ENCODE measurements at regions not wholly inside any gene's neighbourhood (a gene's known extent, or its start where the extent isn't known, plus 50 kb on each side); places are given as distances from the start of the nearest gene placed in this dataset.
"Not testable (repeated sequence)": the region's sequence is repeated elsewhere in the genome, so short reads cannot be mapped to it uniquely, and the experiment has no call there.

GRCh38 chr13:42373048-42373812 lies 101.3 kb downstream of the AKAP11 start:
- no peak for DNase-seq

DNA sequence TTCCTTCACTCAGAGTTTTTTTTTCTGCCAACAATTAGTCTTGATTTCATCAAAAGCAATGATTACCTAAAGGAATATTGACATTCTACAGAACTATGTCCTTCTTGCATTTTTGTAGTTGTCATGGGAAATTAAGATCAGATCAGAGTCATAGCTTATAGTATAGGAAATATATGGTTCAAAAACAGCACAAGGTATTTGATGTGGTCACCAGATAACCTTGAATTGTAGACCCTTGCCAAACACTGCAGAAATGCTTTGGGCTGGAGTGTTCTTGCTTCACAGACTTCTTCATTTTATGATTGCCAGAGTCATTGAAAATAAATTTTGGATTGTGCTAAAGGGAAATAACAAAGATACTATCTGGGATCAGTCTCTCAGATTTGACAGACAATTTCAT lies 103.7 kb downstream of the AKAP11 start:
- DNase-seq: no peak

DNA sequence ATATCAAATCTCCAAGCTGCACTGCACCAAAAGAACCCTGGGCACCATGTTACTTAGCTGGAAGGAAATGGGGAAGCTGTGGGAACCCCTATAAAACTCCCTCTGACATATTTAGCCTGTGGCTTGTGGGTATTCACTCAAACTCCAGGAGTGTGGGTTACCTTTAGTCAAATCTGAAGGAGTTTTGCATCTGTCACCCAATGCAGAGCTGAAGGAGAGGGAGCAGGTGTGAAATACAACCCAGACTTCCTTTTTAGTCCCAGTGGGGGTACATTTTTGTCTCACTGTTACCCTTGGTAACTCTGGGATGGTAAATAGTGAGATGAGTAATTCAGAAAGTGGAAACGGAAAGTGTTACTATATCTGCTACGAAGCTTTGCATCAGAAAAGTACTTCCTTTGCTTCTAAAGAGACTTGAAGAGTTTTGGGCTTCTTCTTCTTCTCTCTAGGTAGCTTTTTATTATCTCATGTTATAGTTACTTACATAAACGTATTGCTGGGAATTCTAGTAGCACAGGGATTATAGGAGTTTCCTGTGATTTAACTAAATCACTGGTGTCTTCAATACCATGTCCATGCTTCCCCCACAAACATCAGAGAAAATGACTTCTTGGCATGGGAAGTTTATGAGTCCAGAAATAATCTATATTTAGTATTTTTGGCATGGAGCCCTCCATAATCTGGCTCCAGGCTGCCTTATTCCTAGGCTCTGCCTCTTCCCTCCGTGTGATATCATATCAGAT lies 105.9 kb downstream of the AKAP11 start:
- no peak for DNase-seq

DNA sequence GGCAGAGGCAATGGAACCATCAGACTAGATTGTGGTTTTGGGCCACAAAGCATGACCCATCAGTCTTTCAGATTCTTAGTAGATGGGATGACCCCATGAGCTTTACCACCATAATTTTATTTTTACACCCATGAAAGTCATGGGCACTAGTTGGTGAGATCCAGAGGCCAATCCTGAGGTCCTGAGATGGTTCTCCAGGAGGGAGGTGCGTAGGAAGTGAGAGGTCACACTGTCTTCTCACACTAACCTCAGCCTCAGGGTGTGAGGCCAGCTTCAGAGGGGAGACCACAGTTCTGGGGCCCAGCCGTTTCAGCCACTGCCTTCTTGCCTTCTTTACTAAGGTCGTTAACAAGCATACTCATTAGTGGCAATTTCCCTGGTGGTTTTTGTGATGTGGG lies 106.4 kb downstream of the AKAP11 start:
- no peak for DNase-seq

- no peak for DNase-seq
Measured at GRCh38 chr13:42379241-42379640, 107.3 kb downstream of the AKAP11 start.

GRCh38 chr13:42380420-42381164 lies 108.6 kb downstream of the AKAP11 start:
- no peak for DNase-seq

- no peak for DNase-seq
Measured at GRCh38 chr13:42381165-42381425, 109.1 kb downstream of the AKAP11 start.

- DNase-seq: not testable (repeated sequence)
Measured at GRCh38 chr13:42381426-42381825, 109.5 kb downstream of the AKAP11 start.

DNA sequence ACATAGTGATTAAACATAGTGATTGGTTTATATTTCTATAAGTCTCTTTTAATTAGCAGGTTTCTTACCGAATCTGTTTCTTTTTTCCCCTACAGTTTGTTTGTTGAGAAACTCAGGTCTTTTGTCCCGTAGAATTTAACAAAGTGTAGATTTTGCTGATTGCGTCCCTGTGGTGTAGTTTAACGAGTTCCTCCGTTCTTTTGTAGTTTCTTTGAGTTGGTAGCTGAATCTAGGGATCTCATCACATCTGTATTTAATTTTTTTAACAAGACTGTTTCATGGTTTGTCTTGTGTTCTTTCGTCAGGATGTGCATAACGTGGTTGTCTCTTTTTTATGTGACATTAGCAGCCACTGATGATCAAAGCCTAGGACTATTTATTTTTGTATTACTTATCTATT lies 111.1 kb downstream of the AKAP11 start:
- DNase-seq: no peak

- no peak for DNase-seq
Measured at GRCh38 chr13:42384265-42384664, 112.3 kb downstream of the AKAP11 start.

DNA sequence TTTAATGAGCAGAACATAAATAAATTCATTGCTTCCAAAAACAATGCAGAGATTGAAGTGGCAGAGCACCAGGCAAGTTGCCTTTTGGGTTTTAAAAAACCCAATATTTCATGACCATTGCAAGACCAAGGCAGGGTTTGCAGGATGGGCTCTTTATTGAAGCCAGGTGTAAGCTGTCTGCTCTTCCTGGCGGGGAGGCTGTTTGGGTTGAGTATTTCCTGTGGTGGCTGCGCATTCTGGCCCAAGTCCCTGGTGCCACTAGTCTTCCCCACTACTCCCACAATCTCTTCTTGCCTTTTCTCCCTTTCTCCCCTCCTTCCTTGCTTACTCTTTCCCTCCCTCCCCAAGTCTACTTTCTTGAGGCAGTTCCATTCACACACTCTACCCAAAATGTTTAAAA lies 116.4 kb downstream of the AKAP11 start:
- no peak for DNase-seq

DNA sequence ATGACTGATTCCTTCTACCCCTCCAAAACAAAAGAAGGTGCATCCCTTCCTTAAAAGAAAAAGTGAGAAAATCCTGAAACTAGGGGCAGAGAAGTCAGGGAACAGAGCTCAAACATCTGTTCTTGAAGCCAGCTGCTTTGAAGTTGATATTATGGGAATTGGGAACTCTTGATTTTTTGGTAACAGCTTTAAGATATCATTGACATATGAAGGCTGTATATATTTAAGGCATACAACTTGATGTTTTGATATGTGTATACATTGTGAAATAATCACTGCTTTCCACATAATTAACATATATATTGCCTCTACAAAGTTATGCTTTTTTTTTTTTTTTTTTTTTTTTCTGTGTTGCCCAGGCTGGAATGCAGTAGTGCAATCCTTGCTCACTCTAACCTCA lies 117.1 kb downstream of the AKAP11 start:
- DNase-seq: no peak

GRCh38 chr13:42392180-42392579 lies 120.2 kb downstream of the AKAP11 start:
- DNase-seq: no peak

- no peak for DNase-seq
Measured at GRCh38 chr13:42392716-42393572, 121.0 kb downstream of the AKAP11 start.

GRCh38 chr13:42393573-42394360 lies 121.8 kb downstream of the AKAP11 start:
- DNase-seq: no peak

DNA sequence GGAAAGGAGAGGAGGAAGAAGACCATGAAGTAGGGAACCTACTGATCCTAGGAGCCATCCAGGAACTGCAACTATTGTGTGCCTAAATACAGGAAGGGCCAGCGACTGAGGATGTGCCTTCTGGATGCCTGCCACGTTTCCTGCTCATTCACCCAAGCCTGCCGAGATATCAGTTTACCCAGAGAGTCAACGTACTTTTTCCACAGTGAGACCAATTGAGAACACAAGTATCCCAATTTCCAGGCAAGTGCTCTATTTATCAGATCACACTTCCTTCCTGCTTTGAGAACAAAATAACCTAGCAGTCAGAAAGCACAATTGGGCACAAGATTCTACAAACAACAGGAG lies 122.4 kb downstream of the AKAP11 start:
- DNase-seq: no peak

DNA sequence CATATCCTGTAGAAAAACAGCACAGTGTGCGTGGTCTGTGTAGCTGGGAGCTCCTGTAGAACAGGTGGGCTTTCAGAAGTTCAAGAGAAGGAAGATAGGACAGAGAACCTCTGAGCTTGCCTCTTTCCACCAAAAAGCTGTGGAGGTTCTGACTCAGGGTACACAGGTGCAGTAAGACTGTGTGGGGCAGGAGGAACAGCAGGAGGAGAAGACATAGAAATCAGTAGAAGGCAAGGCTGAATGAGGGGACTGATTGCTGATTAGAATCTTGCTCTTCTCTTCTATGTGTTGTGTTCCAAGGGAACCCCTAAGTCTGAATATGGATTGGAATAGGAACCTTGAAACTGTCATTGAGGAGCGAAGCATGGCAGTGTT lies 122.7 kb downstream of the AKAP11 start:
- DNase-seq: no peak

DNA sequence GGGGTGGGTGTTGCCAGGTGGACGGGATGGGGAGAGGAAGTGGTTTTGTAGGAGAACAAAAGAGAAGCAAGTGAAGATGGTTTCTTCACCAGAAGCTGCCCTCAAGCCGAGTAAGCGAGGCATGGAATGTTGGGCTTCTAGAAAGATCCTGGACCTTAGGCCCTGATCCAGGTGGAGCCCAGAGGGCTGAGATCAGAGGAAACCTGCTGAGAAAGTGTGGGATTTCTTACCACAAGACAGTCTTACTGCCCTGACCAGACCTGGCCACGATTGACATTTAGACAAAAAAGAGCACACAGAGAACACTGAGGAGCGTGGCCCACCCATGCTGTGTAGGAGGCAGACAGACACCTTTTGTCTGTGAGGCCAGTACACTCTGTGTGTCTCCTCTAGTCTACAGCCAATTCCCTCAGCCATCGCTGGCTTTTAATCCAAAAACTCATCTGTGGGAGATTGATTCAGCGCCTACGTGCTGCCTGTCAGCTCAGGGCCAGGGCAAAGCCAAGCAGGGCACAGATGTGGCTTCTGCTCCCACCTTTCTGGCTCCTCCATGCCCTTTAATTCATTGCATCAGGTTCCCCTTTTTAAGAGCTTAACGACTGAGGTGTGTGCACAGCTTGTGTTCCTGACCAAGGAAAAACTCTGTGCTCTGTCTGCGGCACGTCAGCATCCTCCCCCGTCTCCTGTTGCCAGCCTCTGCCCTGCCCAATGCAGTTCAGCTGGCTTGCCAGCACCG lies 123.3 kb downstream of the AKAP11 start:
- DNase-seq: no peak

DNA sequence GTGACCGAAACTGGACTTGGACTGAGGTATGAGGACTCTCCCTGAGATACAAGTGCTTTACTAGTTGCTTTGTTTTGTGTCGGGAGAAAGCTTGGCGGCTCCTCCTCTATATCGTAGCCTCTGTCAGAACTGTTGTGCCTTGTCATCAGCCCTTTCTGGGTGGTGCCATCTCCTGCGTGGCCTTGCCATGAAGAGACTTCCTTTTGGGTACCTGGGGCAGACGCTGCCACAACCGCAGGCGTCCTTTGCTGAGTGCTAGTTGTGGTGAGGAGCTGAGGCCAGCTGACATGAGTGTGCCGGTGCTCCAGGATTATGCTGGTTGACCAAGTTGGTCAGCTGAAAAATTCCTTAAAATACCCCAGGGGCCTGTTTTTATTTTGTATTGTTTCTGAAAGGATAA lies 124.5 kb downstream of the AKAP11 start:
- DNase-seq: no peak

DNA sequence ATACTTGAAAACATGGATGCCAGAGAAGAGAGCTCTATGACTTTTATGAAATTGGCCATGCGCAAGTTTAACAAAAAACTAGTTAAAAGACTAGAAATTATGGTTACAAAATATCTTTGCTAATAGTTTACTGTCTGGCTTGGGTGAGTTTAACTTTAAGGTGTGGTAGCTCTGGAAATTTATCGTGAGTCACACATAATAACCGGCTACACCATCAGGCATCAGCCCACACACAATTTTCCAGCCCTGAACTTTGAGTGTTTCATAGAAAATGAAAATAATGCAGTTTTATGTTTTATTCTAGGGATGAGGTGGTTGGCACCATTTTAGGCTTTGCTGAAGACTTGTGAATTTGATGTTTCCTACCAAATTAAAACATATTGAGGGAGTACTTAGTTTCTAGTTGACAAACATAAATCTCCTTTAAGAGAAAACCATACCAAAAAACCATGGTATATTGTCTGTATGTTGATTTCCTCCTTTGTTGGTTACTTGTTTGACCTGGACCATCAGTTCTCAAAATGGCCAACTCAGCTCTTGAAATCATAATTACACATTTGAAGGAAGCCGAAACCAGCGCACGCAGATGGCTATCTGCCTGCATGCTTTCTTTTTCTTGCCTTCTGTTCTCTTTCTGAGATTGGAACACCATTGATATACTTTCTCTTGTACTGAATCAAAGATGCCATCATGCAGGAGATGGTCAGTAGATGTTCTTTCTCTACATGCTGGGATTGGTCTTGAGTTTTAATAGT lies 125.1 kb downstream of the AKAP11 start:
- no peak for DNase-seq

DNA sequence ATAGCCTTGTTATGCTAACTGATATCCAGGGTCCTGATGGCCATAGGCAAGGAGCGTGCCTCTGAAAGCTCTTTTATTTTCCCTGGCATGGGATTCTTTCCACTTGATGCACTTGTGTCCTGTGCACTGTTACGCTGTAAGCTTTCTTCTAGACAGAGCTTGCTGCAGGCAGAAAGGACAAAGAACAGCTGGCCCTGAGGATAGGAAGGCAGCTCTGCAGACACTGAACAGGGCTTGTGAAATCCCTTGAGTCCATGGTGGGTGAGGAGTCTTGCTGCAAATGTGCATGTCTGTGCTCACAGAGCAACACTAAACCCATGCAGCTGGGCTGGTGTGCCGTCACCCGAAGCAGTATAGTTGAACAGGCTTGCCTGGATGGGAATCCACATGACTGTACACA lies 126.6 kb downstream of the AKAP11 start:
- no peak for DNase-seq

Measured in activated naive CD4-positive, alpha-beta T cell (primary cell).